GM12865 (cell line): ENCODE measurements at regions not wholly inside any gene's neighbourhood (a gene's known extent, or its start where the extent isn't known, plus 50 kb on each side); places are given as distances from the start of the nearest gene placed in this dataset.

Experiments used
- DNase-seq: peaks from one replicate; pipeline ENCODE4 v3.0.0; 2010; ENCODE audit warnings: low read depth
- H3K4me3 ChIP-seq: 2 replicates; pipeline ENCODE4 v1.5.1; 2011; ENCODE audit warnings: mild to moderate bottlenecking, low read depth, low read length, control low read depth
- CTCF ChIP-seq: IDR thresholded peaks from 2 replicates; pipeline ENCODE4 v1.5.1; 2011; ENCODE audit warnings: low read length, control low read depth, low read depth, inconsistent platforms; ENCODE audit not compliant: insufficient read depth; ENCODE audit errors: missing control alignments

- no peak overlapping the region for H3K4me3 ChIP-seq
- DNase-seq = no peak
- no peak for TF ChIP-seq CTCF
Observed at GRCh38 chr18:55024564-55024963, 65.3 kb upstream of the CCDC68 start.

GRCh38 chr18:55018602-55019001 is 59.3 kb upstream of the CCDC68 start:
- H3K4me3 ChIP-seq = no peak overlapping the region
- no peak for DNase-seq
- no peak for TF ChIP-seq CTCF

GRCh38 chr18:55014095-55014494 is 54.8 kb upstream of the CCDC68 start:
- H3K4me3 ChIP-seq = no peak overlapping the region
- TF ChIP-seq CTCF = no peak
- peak; percentile 12 for DNase-seq

GRCh38 chr18:55013685-55014084 is 54.4 kb upstream of the CCDC68 start:
- no peak overlapping the region for H3K4me3 ChIP-seq
- no peak for DNase-seq
- TF ChIP-seq CTCF = no peak

GRCh38 chr18:55013086-55013485 is 53.8 kb upstream of the CCDC68 start:
- TF ChIP-seq CTCF = no peak
- H3K4me3 ChIP-seq = no peak overlapping the region
- DNase-seq = no peak

- no peak for TF ChIP-seq CTCF
- no peak for DNase-seq
- H3K4me3 ChIP-seq = no peak overlapping the region
Observed at GRCh38 chr18:55012008-55012407, 52.7 kb upstream of the CCDC68 start.
